Pancreas (tissue), 10 donors: ENCODE measurements at regions not wholly inside any gene's neighbourhood (a gene's known extent, or its start where the extent isn't known, plus 50 kb on each side); places are given as distances from the start of the nearest gene placed in this dataset.

Experiments
- ATAC-seq, 4 donors: fragments of 200-7000 bp; cut with Tn5 transposase; one replicate each; pipeline versions ENCODE4 v1.8.0 to v1.9.1; 2020; ENCODE audit warnings: mild to moderate bottlenecking in 4 of 4, moderate library complexity in 4 of 4
- DNase-seq, 6 donors: peaks; one replicate each; pipeline ENCODE4 v3.0.0-alpha.2; 2020
- FAIRE-seq: peaks from 2 replicates; lab custom pipeline; 2012; peaks lifted over from hg19 to GRCh38; lab: Jason Lieb, UNC
- H3K27ac ChIP-seq, 4 donors: fragments of 200-600 bp; sonication (generic); 1 replicate in 3 of 4; 2 replicates in 1 of 4; pipeline versions ENCODE4 v1.5.0 to v1.8.0; 2020
- H3K27me3 ChIP-seq, 4 donors: fragments of 200-600 bp; one replicate each; pipeline ENCODE4 v1.8.0; 2021
- H3K36me3 ChIP-seq, 3 donors: fragments of 200-600 bp; sonication (generic) in 1 of 3; one replicate each; pipeline versions ENCODE4 v1.5.0 to v1.8.0; 2020 to 2021
- H3K4me1 ChIP-seq, 3 donors: fragments of 200-600 bp; one replicate each; pipeline ENCODE4 v1.8.0; 2021
- H3K4me3 ChIP-seq, 4 donors: fragments of 200-600 bp; sonication (generic) in 2 of 4; one replicate each; pipeline versions ENCODE4 v1.5.0 to v1.8.0; 2020 to 2021
- H3K9me3 ChIP-seq, 4 donors: fragments of 200-600 bp; one replicate each; pipeline ENCODE4 v1.8.0; 2021
- WGBS, 2 donors: extraction: QIAGEN DNeasy Blood & Tissue Kit; methylation state at CpG; one replicate each; pipeline ENCODE4 v1.1.7; 2013; 5-methylcytosine and 5-hydroxymethylcytosine counted together
- intact Hi-C, 3 donors: fragments of 100-400 bp; cut with DNase I; formaldehyde crosslinking; loops; one replicate each; pipeline versions ENCODE4 v1.11.1 to v1.14.2; 2022
- TF ChIP-seq, protein P1 (sequence below), 4 donors: fragments of 200-600 bp; sonication (generic) in 3 of 4; IDR thresholded peaks; one replicate each; pipeline versions ENCODE4 v1.5.0 to v1.8.0; 2021; ENCODE audit warnings: antibody characterized with exemption in 4 of 4
- donor health status: healthy with polysubstance abuse.
- donor health status: DM: no; HTN: no; CAD: no; lungs with moderate emphysema.
- donor health status: DM: no; HTN: no; CAD: no.
- donor health status: control.
- donor health status: control.
- donor health status: Bipolar disorder and iron deficiency.
- donor health status: DM: yes; HTN: yes; CAD: no.
- donor health status: DM: no; HTN: no; CAD: no.
- donor health status: DM: no; HTN: no; CAD: no.
- donor health status: DM: yes; HTN: yes; CAD: no.

GRCh38 chr10:117460846-117461765 lies 81.4 kb upstream of the EMX2 start:
- Histone ChIP-seq H3K9me3 (no peaks in the 10 kb centered on the region), H3K4me1 (no peaks in the 10 kb centered on the region), H3K4me3 (no peak overlapping the region), H3K27ac (no peak overlapping the region), H3K27me3 (no peaks in the 10 kb centered on the region), H3K36me3 (no peaks in the 10 kb centered on the region)
- DNase-seq, result no peak
- 81 to 85% methylated on average over 7 of the region's 7 CpGs for WGBS, 2 donors
- ATAC-seq, result no peak
- FAIRE-seq, result no peak
- intact Hi-C loops, result no loop called here
- TF ChIP-seq, protein P1, sequence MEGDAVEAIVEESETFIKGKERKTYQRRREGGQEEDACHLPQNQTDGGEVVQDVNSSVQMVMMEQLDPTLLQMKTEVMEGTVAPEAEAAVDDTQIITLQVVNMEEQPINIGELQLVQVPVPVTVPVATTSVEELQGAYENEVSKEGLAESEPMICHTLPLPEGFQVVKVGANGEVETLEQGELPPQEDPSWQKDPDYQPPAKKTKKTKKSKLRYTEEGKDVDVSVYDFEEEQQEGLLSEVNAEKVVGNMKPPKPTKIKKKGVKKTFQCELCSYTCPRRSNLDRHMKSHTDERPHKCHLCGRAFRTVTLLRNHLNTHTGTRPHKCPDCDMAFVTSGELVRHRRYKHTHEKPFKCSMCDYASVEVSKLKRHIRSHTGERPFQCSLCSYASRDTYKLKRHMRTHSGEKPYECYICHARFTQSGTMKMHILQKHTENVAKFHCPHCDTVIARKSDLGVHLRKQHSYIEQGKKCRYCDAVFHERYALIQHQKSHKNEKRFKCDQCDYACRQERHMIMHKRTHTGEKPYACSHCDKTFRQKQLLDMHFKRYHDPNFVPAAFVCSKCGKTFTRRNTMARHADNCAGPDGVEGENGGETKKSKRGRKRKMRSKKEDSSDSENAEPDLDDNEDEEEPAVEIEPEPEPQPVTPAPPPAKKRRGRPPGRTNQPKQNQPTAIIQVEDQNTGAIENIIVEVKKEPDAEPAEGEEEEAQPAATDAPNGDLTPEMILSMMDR (IDR thresholded peaks at IDR 0.05), result no peak

DNA sequence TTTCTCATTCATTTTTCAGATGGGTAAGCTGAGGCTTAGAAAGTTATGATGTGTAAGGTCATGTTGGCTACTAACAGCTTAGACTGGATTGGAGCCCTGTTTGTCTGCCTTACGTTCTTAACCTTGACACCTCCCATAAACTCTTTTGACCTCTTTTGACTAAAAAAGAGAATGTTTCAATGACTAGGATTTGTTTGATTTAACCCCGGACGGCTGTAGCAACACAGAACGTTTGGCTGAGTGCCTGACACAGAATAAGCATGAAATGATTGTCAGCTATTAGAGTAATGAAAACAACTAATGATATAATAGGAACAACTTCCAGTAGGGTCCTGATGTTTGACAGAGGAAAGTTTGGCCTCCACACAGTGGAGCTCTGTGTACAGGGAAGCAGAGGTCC lies 83.3 kb upstream of the PDZD8 start:
- no peaks in the 10 kb centered on the region for H3K36me3 ChIP-seq
- H3K27me3 ChIP-seq, result no peaks in the 10 kb centered on the region
- H3K9me3 ChIP-seq, result no peaks in the 10 kb centered on the region
- no peaks in the 10 kb centered on the region for H3K4me1 ChIP-seq
- TF ChIP-seq, protein P1 (IDR thresholded peaks at IDR 0.05), result no peak
- no peak for FAIRE-seq
- H3K4me3 ChIP-seq, result no peak overlapping the region
- ATAC-seq, result no peak
- no peak overlapping the region for H3K27ac ChIP-seq
- no peak for DNase-seq
- 20 to 21% methylated on average over 4 of the region's 4 CpGs for WGBS, 2 donors
- intact Hi-C loops, result no loop called here

- Histone ChIP-seq H3K27ac (no peak overlapping the region), H3K4me1 (no peaks in the 10 kb centered on the region), H3K36me3 (no peaks in the 10 kb centered on the region), H3K9me3 (no peaks in the 10 kb centered on the region), H3K27me3 (no peaks in the 10 kb centered on the region), H3K4me3 (no peak overlapping the region)
- DNase-seq (no peak), ATAC-seq (no peak), FAIRE-seq (no peak)
- WGBS, 2 donors, result 67 to 77% methylated on average over 8 of the region's 8 CpGs
- TF ChIP-seq, protein P1 (IDR thresholded peaks at IDR 0.05), result no peak
- intact Hi-C loops, result no loop called here
These were observed 82.7 kb upstream of the PDZD8 start for GRCh38 chr10:117457932-117458331.

DNA sequence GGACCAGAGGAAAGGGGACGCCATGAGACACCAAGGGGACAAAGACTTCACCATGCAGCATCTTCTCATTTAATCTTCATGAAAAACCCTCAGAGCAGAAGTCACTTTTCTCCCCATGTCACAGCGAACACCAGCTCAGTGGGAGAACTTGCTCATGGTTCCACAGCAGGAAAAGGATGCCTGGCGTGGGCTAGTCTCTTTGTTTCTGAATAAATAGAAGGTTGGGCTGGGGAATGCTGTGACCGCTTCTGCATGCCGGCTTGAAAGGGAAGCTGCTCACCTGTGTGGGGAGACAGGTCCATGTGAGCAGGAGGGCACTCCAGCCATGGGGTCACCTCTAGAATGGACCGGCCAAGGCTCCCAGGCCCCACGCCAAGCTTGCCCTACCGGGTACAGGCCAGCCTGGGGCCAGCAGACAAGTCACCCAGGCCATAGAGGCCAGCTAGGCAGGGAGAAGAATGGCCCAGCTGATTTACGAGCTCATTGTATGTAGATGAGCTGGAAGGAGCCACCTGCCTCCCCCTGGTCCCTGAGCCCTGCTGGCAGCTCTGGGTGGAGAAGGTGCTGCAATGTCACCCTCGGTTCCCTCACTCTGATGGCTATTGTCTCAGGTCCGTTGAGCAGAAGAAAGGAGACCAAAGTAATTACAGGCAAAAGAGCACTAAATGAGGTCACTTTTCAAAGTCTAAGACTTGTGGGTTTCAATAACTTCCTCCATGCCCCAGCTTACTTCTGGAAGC lies 82.0 kb upstream of the PDZD8 start:
- Histone ChIP-seq H3K27ac (no peak overlapping the region), H3K9me3 (no peaks in the 10 kb centered on the region), H3K27me3 (no peaks in the 10 kb centered on the region), H3K4me1 (no peaks in the 10 kb centered on the region), H3K4me3 (no peak overlapping the region), H3K36me3 (no peaks in the 10 kb centered on the region)
- DNase-seq, result no peak
- ATAC-seq, result no peak
- 59 to 63% methylated on average over 11 of the region's 11 CpGs for WGBS, 2 donors
- intact Hi-C loops, result no loop called here
- FAIRE-seq, result no peak
- TF ChIP-seq, protein P1 (IDR thresholded peaks at IDR 0.05), result no peak
